CD14-positive monocyte (primary cell): ENCODE measurements at regions not wholly inside any gene's neighbourhood (a gene's known extent, or its start where the extent isn't known, plus 50 kb on each side); places are given as distances from the start of the nearest gene placed in this dataset.

ENCODE experiments used
- DNase-seq, 3 donors: peaks; one replicate each; pipeline ENCODE4 v3.0.0-alpha.2; 2011 to 2022
- H2AFZ ChIP-seq: 2 replicates; pipeline ENCODE4 v1.6.0; 2012; ENCODE audit warnings: mild to moderate bottlenecking, low read depth, low read length, inconsistent platforms; ENCODE audit not compliant: insufficient read depth, poor library complexity, severe bottlenecking
- H3K27ac ChIP-seq, 2 donors: 1 replicate in 1 of 2; 2 replicates in 1 of 2; pipeline ENCODE4 v1.5.1; 2012 to 2013; ENCODE audit warnings: low read length in 2 of 2, control low read depth in 1 of 2, inconsistent platforms in 1 of 2, low read depth in 1 of 2, mild to moderate bottlenecking in 1 of 2
- H3K27me3 ChIP-seq, 2 donors: one replicate each; pipeline versions ENCODE4 v1.6.0 to v1.6.1; 2011 to 2013; ENCODE audit warnings: low read length in 2 of 2; ENCODE audit not compliant: control insufficient read depth in 2 of 2, insufficient read depth in 2 of 2
- H3K36me3 ChIP-seq, 2 donors: replicated peaks in 1 of 2; 1 replicate in 1 of 2; 2 replicates in 1 of 2; pipeline versions ENCODE4 v1.5.1 to v1.6.1; 2012 to 2013; ENCODE audit warnings: low read length in 2 of 2, control low read depth in 1 of 2, inconsistent platforms in 1 of 2, mild to moderate bottlenecking in 1 of 2; ENCODE audit not compliant: insufficient read depth in 2 of 2, control insufficient read depth in 1 of 2
- H3K4me1 ChIP-seq, 2 donors: 1 replicate in 1 of 2; 2 replicates in 1 of 2; pipeline versions ENCODE4 v1.5.1 to v1.6.1; 2012 to 2013; ENCODE audit warnings: low read length in 2 of 2, control low read depth in 1 of 2, inconsistent platforms in 1 of 2, mild to moderate bottlenecking in 1 of 2, moderate library complexity in 1 of 2; ENCODE audit not compliant: insufficient read depth in 2 of 2, control insufficient read depth in 1 of 2
- H3K4me2 ChIP-seq: replicated peaks from 2 replicates; pipeline ENCODE3; 2012; ENCODE audit warnings: low read length, moderate library complexity, mild to moderate bottlenecking; ENCODE audit not compliant: poor library complexity, severe bottlenecking; ENCODE audit errors: extremely low read depth
- H3K4me3 ChIP-seq, 3 experiments: fragments of 200-600 bp in 1 of 3; sonication (generic) in 1 of 3; replicated peaks in 1 of 3; 1 replicate in 2 of 3; 2 replicates in 1 of 3; pipeline ENCODE4 v1.5.1; 2011 to 2013; ENCODE audit warnings: low read length in 3 of 3, mild to moderate bottlenecking in 3 of 3, control low read depth in 2 of 3, low read depth in 2 of 3, inconsistent platforms in 1 of 3, moderate library complexity in 1 of 3
- H3K79me2 ChIP-seq: 2 replicates; pipeline ENCODE4 v1.6.0; 2012; ENCODE audit warnings: mild to moderate bottlenecking, control low read depth, inconsistent platforms, low read length, moderate library complexity; ENCODE audit not compliant: insufficient read depth
- H3K9ac ChIP-seq: 2 replicates; pipeline ENCODE4 v1.6.0; 2017; ENCODE audit warnings: low read length, mild to moderate bottlenecking; ENCODE audit not compliant: insufficient read depth, poor library complexity, severe bottlenecking
- H3K9me3 ChIP-seq, 2 donors: replicated peaks in 1 of 2; 1 replicate in 1 of 2; 2 replicates in 1 of 2; pipeline versions ENCODE4 v1.5.1 to v1.6.1; 2012 to 2013; ENCODE audit warnings: low read length in 2 of 2, control low read depth in 1 of 2; ENCODE audit not compliant: control insufficient read depth in 1 of 2, insufficient read depth in 1 of 2
- H4K20me1 ChIP-seq: 2 replicates; pipeline ENCODE4 v1.6.0; 2012; ENCODE audit warnings: mild to moderate bottlenecking, low read length, control low read depth, moderate library complexity; ENCODE audit not compliant: insufficient read depth
- H3K27ac Mint-ChIP-seq, 7 donors: one replicate each; pipeline ENCODE4 v1.8.0; 2020; ENCODE audit warnings: mild to moderate bottlenecking in 7 of 7, mixed read lengths in 7 of 7, moderate library complexity in 6 of 7, inconsistent platforms in 2 of 7
- H3K27me3 Mint-ChIP-seq, 3 donors: one replicate each; pipeline ENCODE4 v1.8.0; 2021 to 2022; ENCODE audit warnings: low read depth in 3 of 3, mild to moderate bottlenecking in 3 of 3, mixed read lengths in 3 of 3, moderate library complexity in 3 of 3, inconsistent platforms in 1 of 3
- H3K36me3 Mint-ChIP-seq, 2 donors: one replicate each; pipeline ENCODE4 v1.8.0; 2020; ENCODE audit warnings: mixed read lengths in 2 of 2, inconsistent platforms in 1 of 2, mild to moderate bottlenecking in 1 of 2
- H3K4me1 Mint-ChIP-seq: one replicate; pipeline ENCODE4 v1.8.0; 2020; ENCODE audit warnings: mild to moderate bottlenecking, mixed read lengths
- H3K4me3 Mint-ChIP-seq, 2 donors: one replicate each; pipeline ENCODE4 v1.8.0; 2020; ENCODE audit warnings: mild to moderate bottlenecking in 2 of 2, mixed read lengths in 2 of 2, moderate library complexity in 1 of 2
- H3K9me3 Mint-ChIP-seq, 7 donors: one replicate each; pipeline ENCODE4 v1.8.0; 2020 to 2022; ENCODE audit warnings: mixed read lengths in 7 of 7, mild to moderate bottlenecking in 6 of 7, moderate library complexity in 6 of 7, inconsistent platforms in 2 of 7
- CTCF ChIP-seq: fragments of 200-600 bp; IDR thresholded peaks from one replicate; pipeline ENCODE4 v1.8.0; 2022; ENCODE audit warnings: antibody characterized with exemption, mild to moderate bottlenecking
- WGBS: methylation state at CpG from one replicate; pipeline ENCODE4 v1.1.5; 2013; ENCODE audit warnings: missing lambda C conversion rate; ENCODE audit not compliant: insufficient coverage; 5-methylcytosine and 5-hydroxymethylcytosine counted together
- intact Hi-C, 2 donors: fragments of 100-400 bp; cut with micrococcal nuclease; formaldehyde crosslinking; loops; one replicate each; pipeline versions ENCODE4 v1.15.0 to v1.15.1; 2023

GRCh38 chr2:149901231-149901859 lies 313.8 kb upstream of the MMADHC start:
- DNase-seq = no peak
- Histone ChIP-seq H3K4me1 (no peaks in the 10 kb centered on the region), H3K9me3 (no peaks in the 10 kb centered on the region), H3K79me2 (no peaks in the 10 kb centered on the region), H3K27ac (no peak overlapping the region), H3K36me3 (no peaks in the 10 kb centered on the region), H3K4me2 (no peak overlapping the region), H4K20me1 (no peaks in the 10 kb centered on the region), H2AFZ (no peak overlapping the region), H3K27me3 (peaks cover 0 to 2% of the 10 kb centered on the region in 2 donors), H3K9ac (no peak overlapping the region), H3K4me3 (no peak overlapping the region)
- H3K4me1 Mint-ChIP-seq = no peaks in the 10 kb centered on the region
- H3K36me3 Mint-ChIP-seq = no peaks in the 10 kb centered on the region
- H3K27ac Mint-ChIP-seq = no peak overlapping the region
- no peak overlapping the region for H3K4me3 Mint-ChIP-seq
- intact Hi-C loops = no loop called here
- H3K27me3 Mint-ChIP-seq = peaks cover 0 to 4% (median 0%) of the 10 kb centered on the region in 3 donors
- WGBS = 100% methylated on average over 1 of the region's 4 CpGs
- H3K9me3 Mint-ChIP-seq = peaks cover 0 to 11% (median 3%) of the 10 kb centered on the region in 7 donors
- no peak for TF ChIP-seq CTCF

- Mint-ChIP-seq H3K4me1 (no peaks in the 10 kb centered on the region), H3K27ac (no peak overlapping the region), H3K36me3 (no peaks in the 10 kb centered on the region), H3K27me3 (peaks cover 0 to 7% (median 1%) of the 10 kb centered on the region in 3 donors), H3K9me3 (peaks cover 0 to 8% (median 3%) of the 10 kb centered on the region in 7 donors), H3K4me3 (no peak overlapping the region)
- H4K20me1 ChIP-seq = no peaks in the 10 kb centered on the region
- intact Hi-C loops = no loop called here
- no peak overlapping the region for H3K27ac ChIP-seq
- no peak overlapping the region for H3K9ac ChIP-seq
- peaks cover 0 to 2% of the 10 kb centered on the region in 2 donors for H3K27me3 ChIP-seq
- no peaks in the 10 kb centered on the region for H3K4me1 ChIP-seq
- DNase-seq = no peak
- H3K4me3 ChIP-seq = no peak overlapping the region
- no peaks in the 10 kb centered on the region for H3K36me3 ChIP-seq
- no peak overlapping the region for H3K4me2 ChIP-seq
- H3K9me3 ChIP-seq = no peaks in the 10 kb centered on the region
- no peak overlapping the region for H2AFZ ChIP-seq
- no peak for TF ChIP-seq CTCF
- 100% methylated on average over 1 of the region's 2 CpGs for WGBS
- H3K79me2 ChIP-seq = no peaks in the 10 kb centered on the region
Observed at GRCh38 chr2:149899390-149899789, 311.8 kb upstream of the MMADHC start.
